ENCODE measurements at regions not wholly inside any gene's neighbourhood (a gene's known extent, or its start where the extent isn't known, plus 50 kb on each side); places are given as distances from the start of the nearest gene placed in this dataset.

DNA sequence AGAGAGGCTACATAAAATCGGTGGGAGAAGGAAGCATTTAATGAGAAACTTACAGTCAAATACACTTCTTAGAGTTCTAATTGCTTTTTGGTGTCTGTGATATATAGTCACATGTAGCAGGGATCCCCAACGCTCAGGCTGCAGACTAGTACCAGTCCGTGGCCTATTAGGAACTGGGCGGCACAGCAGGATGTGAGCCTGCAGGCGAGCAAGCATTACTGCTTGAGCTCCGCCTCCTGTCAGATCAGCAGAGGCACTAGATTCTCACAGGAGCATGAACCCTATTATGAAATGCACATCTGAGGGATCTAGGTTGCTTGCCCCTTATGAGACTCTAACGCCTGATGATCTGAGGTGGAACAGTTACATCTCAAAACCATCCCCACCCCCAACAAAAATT lies 158.5 kb downstream of the TANC2 start:
- Histone ChIP-seq H3K4me1 (ENCODE audit: control insufficient read depth in 2 of 2, insufficient read depth in 2 of 2, low read length in 2 of 2) (no peaks in the 10 kb centered on the region), H3K36me3 (ENCODE audit: control insufficient read depth in 2 of 3, insufficient read depth in 3 of 3, low read length in 3 of 3) (no peaks in the 10 kb centered on the region), H3K9me3 (ENCODE audit: control insufficient read depth in 2 of 3, low read length in 3 of 3) (no peaks in the 10 kb centered on the region), H3K27ac (ENCODE audit: low read depth, low read length) (no peak overlapping the region), H3K4me3 (ENCODE audit: low read length) (no peak overlapping the region), H3K27me3 (ENCODE audit: control insufficient read depth in 2 of 2, insufficient read depth in 2 of 2, low read length in 2 of 2) (no peaks in the 10 kb centered on the region)
- Mint-ChIP-seq H3K4me1 (no peaks in the 10 kb centered on the region), H3K9me3 (peaks cover 0 to 5% (median 0%) of the 10 kb centered on the region in 11 donors), H3K36me3 (peaks cover 0 to 7% (median 0%) of the 10 kb centered on the region in 5 donors), H3K27me3 (no peaks in the 10 kb centered on the region), H3K27ac (no peak overlapping the region), H3K4me3 (no peak overlapping the region)
- no peak for ATAC-seq
- CTCF ChIA-PET = no interaction called here
- DNase-seq = no peak
- intact Hi-C loops (cut with micrococcal nuclease) = no loop called here
- POLR2A ChIA-PET = no interaction called here

DNA sequence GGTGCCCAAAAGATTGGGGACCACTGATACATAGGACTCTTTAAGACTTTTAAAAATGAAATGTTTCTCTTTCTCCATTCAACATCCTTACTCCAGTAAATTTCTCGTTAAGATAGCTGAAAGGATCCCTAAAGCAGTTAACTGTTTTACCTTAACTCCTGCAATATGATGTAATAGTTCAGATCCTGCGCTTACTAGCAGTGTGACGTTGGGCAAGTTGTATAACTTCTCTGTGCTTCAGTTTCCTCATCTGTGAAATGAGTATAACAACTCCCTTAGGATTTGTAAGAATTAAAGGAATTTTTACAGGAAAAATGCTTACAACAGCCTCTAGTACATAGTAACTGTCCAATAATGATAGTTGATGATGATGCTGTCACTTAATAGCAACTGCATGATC lies 158.9 kb downstream of the TANC2 start:
- no peaks in the 10 kb centered on the region for H3K36me3 ChIP-seq (ENCODE audit: control insufficient read depth in 2 of 3, insufficient read depth in 3 of 3, low read length in 3 of 3)
- Mint-ChIP-seq H3K4me3 (no peak overlapping the region), H3K36me3 (peaks cover 0 to 7% (median 0%) of the 10 kb centered on the region in 5 donors), H3K9me3 (peaks cover 0 to 5% (median 0%) of the 10 kb centered on the region in 11 donors), H3K27me3 (no peaks in the 10 kb centered on the region), H3K4me1 (no peaks in the 10 kb centered on the region), H3K27ac (no peak overlapping the region)
- CTCF ChIA-PET = no interaction called here
- intact Hi-C loops (cut with micrococcal nuclease) = no loop called here
- H3K9me3 ChIP-seq (ENCODE audit: control insufficient read depth in 2 of 3, low read length in 3 of 3) = no peaks in the 10 kb centered on the region
- POLR2A ChIA-PET = no interaction called here
- H3K27me3 ChIP-seq (ENCODE audit: control insufficient read depth in 2 of 2, insufficient read depth in 2 of 2, low read length in 2 of 2) = no peaks in the 10 kb centered on the region
- no peaks in the 10 kb centered on the region for H3K4me1 ChIP-seq (ENCODE audit: control insufficient read depth in 2 of 2, insufficient read depth in 2 of 2, low read length in 2 of 2)
- no peak for DNase-seq
- no peak for ATAC-seq
- no peak overlapping the region for H3K4me3 ChIP-seq (ENCODE audit: low read length)
- H3K27ac ChIP-seq (ENCODE audit: low read depth, low read length) = no peak overlapping the region

DNA sequence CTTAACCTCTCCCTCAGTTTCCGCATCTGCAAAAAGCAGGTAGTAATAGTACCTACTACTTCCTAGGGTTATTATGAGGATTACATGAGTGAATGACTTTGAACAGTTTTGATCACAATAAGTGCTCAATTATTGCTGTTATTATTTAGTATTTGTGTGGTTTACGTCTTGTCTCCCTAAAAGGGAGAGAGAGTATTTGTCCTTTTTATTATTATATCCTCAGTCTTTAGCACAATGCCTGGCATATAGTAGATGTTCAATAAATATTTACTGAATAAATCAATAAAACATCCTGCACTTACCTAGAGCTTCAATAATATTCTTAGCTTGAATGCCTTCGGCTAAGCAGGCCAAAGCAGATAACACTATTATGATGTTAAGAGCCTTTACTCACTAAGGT lies 160.0 kb downstream of the TANC2 start:
- Mint-ChIP-seq H3K36me3 (peaks cover 0 to 7% (median 0%) of the 10 kb centered on the region in 5 donors), H3K27me3 (no peaks in the 10 kb centered on the region), H3K9me3 (peaks cover 0 to 5% (median 0%) of the 10 kb centered on the region in 11 donors), H3K4me1 (no peaks in the 10 kb centered on the region), H3K4me3 (no peak overlapping the region), H3K27ac (no peak overlapping the region)
- Histone ChIP-seq H3K4me1 (ENCODE audit: control insufficient read depth in 2 of 2, insufficient read depth in 2 of 2, low read length in 2 of 2) (no peaks in the 10 kb centered on the region), H3K9me3 (ENCODE audit: control insufficient read depth in 2 of 3, low read length in 3 of 3) (no peaks in the 10 kb centered on the region), H3K27me3 (ENCODE audit: control insufficient read depth in 2 of 2, insufficient read depth in 2 of 2, low read length in 2 of 2) (no peaks in the 10 kb centered on the region), H3K4me3 (ENCODE audit: low read length) (no peak overlapping the region), H3K27ac (ENCODE audit: low read depth, low read length) (no peak overlapping the region), H3K36me3 (ENCODE audit: control insufficient read depth in 2 of 3, insufficient read depth in 3 of 3, low read length in 3 of 3) (no peaks in the 10 kb centered on the region)
- ATAC-seq = no peak
- no peak for DNase-seq
- ChIA-PET CTCF (no interaction called here), POLR2A (no interaction called here)
- intact Hi-C loops (cut with micrococcal nuclease) = no loop called here

DNA sequence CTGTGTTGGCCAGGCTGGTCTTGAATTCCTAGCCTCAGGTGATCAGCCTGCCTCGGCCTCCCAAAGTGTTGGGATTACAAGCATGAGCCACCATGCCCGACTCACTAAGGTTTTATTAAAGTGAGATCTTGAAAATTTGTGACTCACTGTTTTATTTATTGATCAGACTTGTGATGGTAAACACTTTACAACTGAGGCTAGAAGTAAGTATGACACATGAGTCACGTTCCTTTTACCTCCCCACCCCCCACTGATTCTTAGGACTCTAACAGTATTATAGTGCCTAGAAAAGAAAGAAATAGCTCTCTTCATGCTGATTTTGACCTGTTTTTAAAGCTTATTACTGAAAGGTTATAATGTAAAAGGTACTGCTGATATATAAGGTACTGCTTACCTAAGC lies 160.6 kb downstream of the TANC2 start:
- H3K9me3 Mint-ChIP-seq = peaks cover 0 to 5% (median 0%) of the 10 kb centered on the region in 11 donors
- CTCF ChIA-PET = interaction anchor here (0.6 kb wide), 1 partner anchor 29 kb away, joined by 5 read pairs; no protein-coding TSS in a partner anchor

DNA sequence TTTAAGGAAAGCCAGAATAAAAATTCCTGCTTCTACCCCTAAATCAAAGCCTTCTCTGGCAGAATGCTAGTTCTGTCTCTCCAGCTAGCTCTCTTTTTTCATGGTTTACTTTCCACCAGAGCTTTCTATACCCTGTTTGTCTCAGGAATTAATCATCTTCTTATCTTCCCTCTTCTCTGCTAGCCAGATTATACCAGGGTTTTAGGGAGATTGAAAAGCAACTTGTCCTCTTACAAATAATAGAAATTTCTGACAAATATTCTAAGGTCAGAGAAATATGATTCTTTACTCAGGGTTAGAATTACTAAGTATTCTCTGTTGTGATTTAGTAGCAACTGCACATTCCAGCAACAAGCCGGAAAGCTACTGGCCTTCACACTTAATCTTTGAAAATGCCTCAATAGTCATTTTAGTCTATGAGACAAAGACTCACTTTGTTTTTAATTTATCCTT lies 166.4 kb downstream of the TANC2 start:
- Histone ChIP-seq H3K36me3 (ENCODE audit: control insufficient read depth in 2 of 3, insufficient read depth in 3 of 3, low read length in 3 of 3) (no peaks in the 10 kb centered on the region), H3K4me3 (ENCODE audit: low read length) (no peak overlapping the region), H3K27ac (ENCODE audit: low read depth, low read length) (no peak overlapping the region), H3K9me3 (ENCODE audit: control insufficient read depth in 2 of 3, low read length in 3 of 3) (no peaks in the 10 kb centered on the region), H3K27me3 (ENCODE audit: control insufficient read depth in 2 of 2, insufficient read depth in 2 of 2, low read length in 2 of 2) (no peaks in the 10 kb centered on the region), H3K4me1 (ENCODE audit: control insufficient read depth in 2 of 2, insufficient read depth in 2 of 2, low read length in 2 of 2) (no peaks in the 10 kb centered on the region)
- H3K36me3 Mint-ChIP-seq = peaks cover 0 to 7% (median 0%) of the 10 kb centered on the region in 5 donors
- intact Hi-C loops (cut with micrococcal nuclease) = no loop called here
- no peak overlapping the region for H3K27ac Mint-ChIP-seq
- peaks cover 0 to 5% (median 0%) of the 10 kb centered on the region in 11 donors for H3K9me3 Mint-ChIP-seq
- DNase-seq (no peak), ATAC-seq (no peak)
- ChIA-PET POLR2A (no interaction called here), CTCF (interaction anchor here (0.5 kb wide), 1 partner anchor 804 kb away, joined by 3 read pairs; no protein-coding TSS in a partner anchor)
- no peaks in the 10 kb centered on the region for H3K27me3 Mint-ChIP-seq
- no peak overlapping the region for H3K4me3 Mint-ChIP-seq
- H3K4me1 Mint-ChIP-seq = no peaks in the 10 kb centered on the region

More for the DNA sequence above, 160.6 kb downstream of the TANC2 start:
- Mint-ChIP-seq H3K36me3 (peaks cover 0 to 7% (median 0%) of the 10 kb centered on the region in 5 donors), H3K27me3 (no peaks in the 10 kb centered on the region), H3K4me3 (no peak overlapping the region), H3K4me1 (no peaks in the 10 kb centered on the region), H3K27ac (no peak overlapping the region)
- DNase-seq (no peak), ATAC-seq (no peak)
- Histone ChIP-seq H3K36me3 (ENCODE audit: control insufficient read depth in 2 of 3, insufficient read depth in 3 of 3, low read length in 3 of 3) (no peaks in the 10 kb centered on the region), H3K4me3 (ENCODE audit: low read length) (no peak overlapping the region), H3K27ac (ENCODE audit: low read depth, low read length) (no peak overlapping the region), H3K27me3 (ENCODE audit: control insufficient read depth in 2 of 2, insufficient read depth in 2 of 2, low read length in 2 of 2) (no peaks in the 10 kb centered on the region), H3K4me1 (ENCODE audit: control insufficient read depth in 2 of 2, insufficient read depth in 2 of 2, low read length in 2 of 2) (no peaks in the 10 kb centered on the region), H3K9me3 (ENCODE audit: control insufficient read depth in 2 of 3, low read length in 3 of 3) (no peaks in the 10 kb centered on the region)
- intact Hi-C loops (cut with micrococcal nuclease) = no loop called here
- POLR2A ChIA-PET = no interaction called here

DNA sequence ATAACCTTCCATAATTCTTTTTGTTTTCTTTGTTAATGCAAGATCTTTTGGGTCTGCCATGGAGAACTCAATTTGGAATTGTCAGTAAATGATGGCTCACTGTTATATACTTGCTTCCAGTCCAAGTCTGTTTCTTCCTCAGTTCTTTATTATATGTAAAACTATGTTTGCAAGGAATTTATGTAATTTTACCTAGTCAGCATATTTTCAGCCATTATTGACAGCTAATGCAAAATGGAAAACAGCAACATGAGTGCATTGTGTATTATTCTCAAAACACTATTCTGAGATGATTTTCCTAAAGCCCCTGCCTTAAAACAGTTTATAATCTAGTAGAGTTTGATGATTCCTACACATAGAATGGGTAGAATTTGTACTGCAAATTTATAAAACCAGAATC lies 167.5 kb downstream of the TANC2 start:
- ChIA-PET POLR2A (no interaction called here), CTCF (no interaction called here)
- Histone ChIP-seq H3K9me3 (ENCODE audit: control insufficient read depth in 2 of 3, low read length in 3 of 3) (no peaks in the 10 kb centered on the region), H3K27ac (ENCODE audit: low read depth, low read length) (no peak overlapping the region), H3K4me3 (ENCODE audit: low read length) (no peak overlapping the region), H3K27me3 (ENCODE audit: control insufficient read depth in 2 of 2, insufficient read depth in 2 of 2, low read length in 2 of 2) (no peaks in the 10 kb centered on the region), H3K4me1 (ENCODE audit: control insufficient read depth in 2 of 2, insufficient read depth in 2 of 2, low read length in 2 of 2) (no peaks in the 10 kb centered on the region), H3K36me3 (ENCODE audit: control insufficient read depth in 2 of 3, insufficient read depth in 3 of 3, low read length in 3 of 3) (no peaks in the 10 kb centered on the region)
- intact Hi-C loops (cut with micrococcal nuclease) = no loop called here
- ATAC-seq = no peak
- Mint-ChIP-seq H3K27me3 (no peaks in the 10 kb centered on the region), H3K4me3 (no peak overlapping the region), H3K36me3 (peaks cover 0 to 7% (median 0%) of the 10 kb centered on the region in 5 donors), H3K27ac (no peak overlapping the region), H3K4me1 (no peaks in the 10 kb centered on the region), H3K9me3 (peaks cover 0 to 3% (median 0%) of the 10 kb centered on the region in 11 donors)
- DNase-seq = no peak

DNA sequence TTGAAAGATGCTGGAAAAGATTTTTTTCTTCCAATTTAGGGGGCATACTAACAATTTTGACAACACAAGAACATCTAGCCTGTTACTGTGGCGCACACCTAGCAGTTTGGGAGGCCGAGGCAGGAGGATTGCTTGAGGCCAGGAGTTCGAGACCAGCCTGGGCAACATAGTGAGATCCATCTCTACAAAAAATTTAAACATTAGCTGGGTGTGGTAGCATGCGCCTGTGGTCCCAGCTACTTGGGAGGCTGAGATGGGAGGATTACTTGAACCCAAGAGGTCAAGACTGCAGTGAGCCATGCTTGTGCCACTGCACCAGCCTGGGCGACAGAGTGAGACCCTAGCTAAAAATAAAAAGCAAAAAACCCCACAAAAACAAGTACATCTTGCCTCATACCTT lies 168.8 kb downstream of the TANC2 start:
- Mint-ChIP-seq H3K4me3 (no peak overlapping the region), H3K27me3 (no peaks in the 10 kb centered on the region), H3K27ac (no peak overlapping the region), H3K36me3 (no peaks in the 10 kb centered on the region), H3K4me1 (peaks cover 0 to 3% (median 0%) of the 10 kb centered on the region in 7 donors), H3K9me3 (no peaks in the 10 kb centered on the region)
- Histone ChIP-seq H3K9me3 (ENCODE audit: control insufficient read depth in 2 of 3, low read length in 3 of 3) (no peaks in the 10 kb centered on the region), H3K27ac (ENCODE audit: low read depth, low read length) (no peak overlapping the region), H3K4me1 (ENCODE audit: control insufficient read depth in 2 of 2, insufficient read depth in 2 of 2, low read length in 2 of 2) (no peaks in the 10 kb centered on the region), H3K36me3 (ENCODE audit: control insufficient read depth in 2 of 3, insufficient read depth in 3 of 3, low read length in 3 of 3) (no peaks in the 10 kb centered on the region), H3K4me3 (ENCODE audit: low read length) (no peak overlapping the region), H3K27me3 (ENCODE audit: control insufficient read depth in 2 of 2, insufficient read depth in 2 of 2, low read length in 2 of 2) (no peaks in the 10 kb centered on the region)
- DNase-seq (no peak), ATAC-seq (no peak)
- CTCF ChIA-PET = no interaction called here
- intact Hi-C loops (cut with micrococcal nuclease) = no loop called here
- POLR2A ChIA-PET = interaction anchor here (0.6 kb wide), 1 partner anchor 1932 kb away, joined by 4 read pairs; no protein-coding TSS in a partner anchor
